Endothelial cell of umbilical vein (primary cell): ENCODE measurements at regions not wholly inside any gene's neighbourhood (a gene's known extent, or its start where the extent isn't known, plus 50 kb on each side); places are given as distances from the start of the nearest gene placed in this dataset.

Source experiments
- BruUV-seq: library from RNA; stranded (reverse); fragments of 400-500 nt; replicated peaks from 2 replicates; lab custom pipeline; 2021; lab: Mats Ljungman, UMichigan
- CTCF ChIA-PET: fragments of 300-600, 350-600 bp; sonication (Branson Sonifier 250); formaldehyde crosslinking; loops from one replicate; lab custom pipeline; 2021; ENCODE audit warnings: antibody characterized with exemption, inconsistent platforms; lab: Charles Lee
- POLR2A ChIA-PET: fragments of 300-600, 350-600 bp; sonication (Branson Sonifier 250); formaldehyde crosslinking; loops from one replicate; lab custom pipeline; 2021; ENCODE audit warnings: antibody characterized with exemption, inconsistent platforms; lab: Charles Lee
- DNase-seq: peaks from one replicate; pipeline ENCODE4 v3.0.0-alpha.2; 2011; ENCODE audit warnings: low read depth, low spot score
- FAIRE-seq: peaks from 2 replicates; lab custom pipeline; 2011; peaks lifted over from hg19 to GRCh38; lab: Jason Lieb, UNC
- H2AFZ ChIP-seq: 2 replicates; pipeline ENCODE4 v1.6.0; 2012; ENCODE audit warnings: low read depth, low read length, control low read depth, inconsistent platforms
- H3K27ac ChIP-seq: 2 replicates; pipeline ENCODE4 v1.5.1; 2011; ENCODE audit warnings: low read depth, mild to moderate bottlenecking, control low read depth, low read length, moderate library complexity; ENCODE audit not compliant: insufficient read depth
- H3K27me3 ChIP-seq, 2 experiments: 2 replicates each; pipeline versions ENCODE4 v1.6.0 to v1.6.1; 2011; ENCODE audit warnings: low read length in 2 of 2, mixed read lengths in 1 of 2; ENCODE audit not compliant: control insufficient read depth in 2 of 2, insufficient read depth in 2 of 2
- H3K36me3 ChIP-seq, 2 experiments: 2 replicates in 1 of 2; 3 replicates in 1 of 2; pipeline ENCODE4 v1.5.1; 2011; ENCODE audit warnings: low read length in 2 of 2, mild to moderate bottlenecking in 1 of 2, moderate library complexity in 1 of 2; ENCODE audit not compliant: control insufficient read depth in 2 of 2, insufficient read depth in 2 of 2; ENCODE audit errors: extremely low read depth in 1 of 2
- H3K4me1 ChIP-seq: 3 replicates; pipeline ENCODE4 v1.5.1; 2011; ENCODE audit warnings: mild to moderate bottlenecking, low read length; ENCODE audit not compliant: control insufficient read depth, insufficient read depth; ENCODE audit errors: extremely low read depth
- H3K4me2 ChIP-seq: 2 replicates; pipeline ENCODE4 v1.6.1; 2011; ENCODE audit warnings: low read length, control low read depth, mixed read lengths; ENCODE audit not compliant: insufficient read depth
- H3K4me3 ChIP-seq, 3 experiments: fragments of 200-600 bp in 1 of 3; sonication (generic), shearing (Covaris generic) in 1 of 3; replicated peaks in 1 of 3; 2 replicates each; pipeline ENCODE4 v1.5.1; 2011 to 2016; ENCODE audit warnings: control low read depth in 3 of 3, low read length in 3 of 3, mild to moderate bottlenecking in 2 of 3, inconsistent platforms in 1 of 3, low read depth in 1 of 3, moderate library complexity in 1 of 3; ENCODE audit not compliant: insufficient read depth in 1 of 3
- H3K79me2 ChIP-seq: 2 replicates; pipeline ENCODE4 v1.6.0; 2012; ENCODE audit warnings: low read length, inconsistent platforms; ENCODE audit not compliant: control insufficient read depth, insufficient read depth
- H3K9ac ChIP-seq: replicated peaks from 2 replicates; pipeline ENCODE3; 2011; ENCODE audit warnings: low read length, control low read depth; ENCODE audit not compliant: insufficient read depth; ENCODE audit errors: extremely low read depth
- H3K9me1 ChIP-seq: replicated peaks from 3 replicates; pipeline ENCODE4 v1.6.0; 2011; ENCODE audit warnings: mild to moderate bottlenecking, low read length; ENCODE audit not compliant: control insufficient read depth, insufficient read depth; ENCODE audit errors: extremely low read depth
- H3K9me3 ChIP-seq: replicated peaks from 2 replicates; pipeline ENCODE4 v1.5.1; 2012; ENCODE audit warnings: low read length, inconsistent platforms; ENCODE audit not compliant: control insufficient read depth, insufficient read depth
- H4K20me1 ChIP-seq: replicated peaks from 2 replicates; pipeline ENCODE3; 2011; ENCODE audit warnings: mild to moderate bottlenecking, low read length; ENCODE audit not compliant: control insufficient read depth, insufficient read depth; ENCODE audit errors: extremely low read depth
- CTCF ChIP-seq, 2 donors: IDR thresholded peaks; 1 replicate in 1 of 2; 2 replicates in 1 of 2; pipeline ENCODE4 v1.5.1; 2011; ENCODE audit warnings: low read length in 2 of 2, mild to moderate bottlenecking in 2 of 2, moderate library complexity in 2 of 2, control low read depth in 1 of 2, inconsistent platforms in 1 of 2, low read depth in 1 of 2; ENCODE audit not compliant: insufficient read depth in 1 of 2; ENCODE audit errors: extremely low read depth in 1 of 2
- EZH2 ChIP-seq: IDR thresholded peaks from 2 replicates; pipeline ENCODE4 v1.6.1; 2012; ENCODE audit warnings: borderline replicate concordance, low read depth, mild to moderate bottlenecking, moderate library complexity, low read length, inconsistent platforms; ENCODE audit not compliant: severe bottlenecking
- FOS ChIP-seq: IDR thresholded peaks from 2 replicates; pipeline ENCODE4 v1.6.1; 2011; ENCODE audit warnings: mild to moderate bottlenecking, low read length, moderate library complexity, borderline replicate concordance; ENCODE audit not compliant: insufficient read depth
- GATA2 ChIP-seq: IDR thresholded peaks from 2 replicates; pipeline ENCODE4 v1.7.0; 2011; ENCODE audit warnings: low read depth, mild to moderate bottlenecking, moderate library complexity, mixed read lengths, low read length; ENCODE audit not compliant: insufficient read length, insufficient read depth
- JUN ChIP-seq: IDR thresholded peaks from 2 replicates; pipeline ENCODE4 v1.6.1; 2011; ENCODE audit warnings: borderline replicate concordance, low read depth; ENCODE audit not compliant: insufficient read length, insufficient read depth
- MAX ChIP-seq: IDR thresholded peaks from 2 replicates; pipeline ENCODE4 v1.6.1; 2011; ENCODE audit not compliant: insufficient read depth, insufficient read length
- MYC ChIP-seq: IDR thresholded peaks from one replicate; pipeline ENCODE4 v1.6.1; 2011; ENCODE audit warnings: mild to moderate bottlenecking, low read depth, low read length
- POLR2A ChIP-seq: IDR thresholded peaks from 2 replicates; pipeline ENCODE4 v1.6.1; 2012; ENCODE audit warnings: low read depth, mild to moderate bottlenecking, control low read depth, low read length
- POLR2AphosphoS5 ChIP-seq: IDR thresholded peaks from 2 replicates; pipeline ENCODE4 v1.6.1; 2012; ENCODE audit warnings: low read depth, mild to moderate bottlenecking, control low read depth, low read length, moderate library complexity; ENCODE audit not compliant: insufficient read depth
- dilution Hi-C: fragments of 300-500 bp; cut with MboI; formaldehyde crosslinking; loops from one replicate; pipeline ENCODE4 v1.15.0; 2019; ENCODE audit warnings: low sequenced_read_pairs; ENCODE audit not compliant: extremely low pct_ligation_motif_present
- intact Hi-C: fragments of 100-400 bp; cut with micrococcal nuclease; formaldehyde crosslinking; loops from one replicate; pipeline ENCODE4 v1.10.0; 2022

- dilution Hi-C loops: no loop called here
- intact Hi-C loops: no loop called here
- Histone ChIP-seq H3K4me1 (no peaks in the 10 kb centered on the region), H4K20me1 (no peaks in the 10 kb centered on the region), H3K36me3 (no peaks in the 10 kb centered on the region), H3K27me3 (no peaks in the 10 kb centered on the region), H3K9me3 (no peaks in the 10 kb centered on the region), H2AFZ (no peak overlapping the region), H3K79me2 (no peaks in the 10 kb centered on the region), H3K4me3 (no peak overlapping the region), H3K4me2 (no peak overlapping the region), H3K27ac (no peak overlapping the region), H3K9me1 (no peaks in the 10 kb centered on the region), H3K9ac (no peak overlapping the region)
- DNase-seq: no peak
- TF ChIP-seq JUN (no peak), GATA2 (no peak), POLR2A (no peak), EZH2 (no peak), MAX (no peak), CTCF (IDR thresholded peaks at IDR 0.05; ENCODE audit: extremely low read depth in 1 of 2, insufficient read depth in 1 of 2, low read depth in 1 of 2, low read length in 2 of 2) (no peak), MYC (no peak), FOS (no peak), POLR2AphosphoS5 (no peak)
- BruUV-seq: no TSS peak
- ChIA-PET CTCF (no interaction called here), POLR2A (no interaction called here)
- FAIRE-seq: no peak
Observed at GRCh38 chr1:239795304-239795703, 296.4 kb upstream of the FMN2 start.
